SK-N-SH (cell line): ENCODE measurements at regions not wholly inside any gene's neighbourhood (a gene's known extent, or its start where the extent isn't known, plus 50 kb on each side); places are given as distances from the start of the nearest gene placed in this dataset.

Source experiments
- CTCF ChIA-PET: fragments of 300-600, 350-600 bp; formaldehyde crosslinking; extraction: SDS; loops from one replicate; lab custom pipeline; 2021; lab: Yijun Ruan, JAX
- POLR2A ChIA-PET: fragments of 350-600 bp; sonication (Branson Sonifier 250); formaldehyde crosslinking; extraction: SDS; loops from one replicate; lab custom pipeline; 2020; ENCODE audit warnings: antibody characterized with exemption, inconsistent platforms; lab: Yijun Ruan, JAX
- DNase-seq: peaks from one replicate; pipeline ENCODE4 v3.0.0; 2012
- H2AFZ ChIP-seq: fragments of 200-600 bp; sonication (generic); 2 replicates; pipeline ENCODE4 v1.8.1; 2016; ENCODE audit warnings: antibody characterized with exemption, mild to moderate bottlenecking, low read depth
- H3F3A ChIP-seq: fragments of 200-600 bp; sonication (generic); replicated peaks from 2 replicates; pipeline ENCODE3; 2016; ENCODE audit warnings: antibody characterized with exemption, mild to moderate bottlenecking; ENCODE audit not compliant: insufficient read depth
- H3K27ac ChIP-seq, 2 experiments: fragments of 200-500 bp in 1 of 2; fragments of 200-600 bp in 1 of 2; sonication (Bioruptor generic) in 1 of 2; sonication (generic), shearing (Covaris generic) in 1 of 2; 2 replicates each; pipeline versions ENCODE4 v1.5.1 to v1.6.1; 2014 to 2016; ENCODE audit warnings: low read depth in 2 of 2, inconsistent platforms in 1 of 2, low read length in 1 of 2, mild to moderate bottlenecking in 1 of 2, mixed read lengths in 1 of 2
- H3K27me3 ChIP-seq: fragments of 200-600 bp; sonication (generic), shearing (Covaris generic); 2 replicates; pipeline ENCODE4 v1.6.1; 2016; ENCODE audit warnings: mixed run types; ENCODE audit not compliant: insufficient read depth
- H3K36me3 ChIP-seq, 2 experiments: fragments of 200-500 bp in 1 of 2; fragments of 200-600 bp in 1 of 2; sonication (Bioruptor generic) in 1 of 2; sonication (generic) in 1 of 2; replicated peaks in 1 of 2; 2 replicates each; pipeline versions ENCODE3 to v1.5.1; 2014 to 2016; ENCODE audit warnings: low read length in 1 of 2, mild to moderate bottlenecking in 1 of 2; ENCODE audit not compliant: insufficient read depth in 2 of 2, control insufficient read depth in 1 of 2
- H3K4me1 ChIP-seq, 2 experiments: fragments of 200-500 bp in 1 of 2; fragments of 200-600 bp in 1 of 2; sonication (Bioruptor generic) in 1 of 2; sonication (generic), shearing (Covaris generic) in 1 of 2; 2 replicates each; pipeline versions ENCODE4 v1.5.1 to v1.6.1; 2014 to 2016; ENCODE audit warnings: low read depth in 1 of 2, low read length in 1 of 2, mixed run types in 1 of 2; ENCODE audit not compliant: insufficient read depth in 2 of 2, control insufficient read depth in 1 of 2
- H3K4me2 ChIP-seq: fragments of 200-600 bp; sonication (generic), shearing (Covaris generic); 2 replicates; pipeline ENCODE4 v1.6.1; 2017; ENCODE audit warnings: mixed run types
- H3K4me3 ChIP-seq, 2 experiments: fragments of 200-500 bp in 1 of 2; fragments of 200-600 bp in 1 of 2; sonication (Bioruptor generic) in 1 of 2; sonication (generic), shearing (Covaris generic) in 1 of 2; 2 replicates each; pipeline versions ENCODE4 v1.5.1 to v1.8.1; 2014 to 2016; ENCODE audit warnings: low read depth in 2 of 2, inconsistent platforms in 1 of 2, low read length in 1 of 2, mild to moderate bottlenecking in 1 of 2, mixed read lengths in 1 of 2, moderate library complexity in 1 of 2
- H3K79me2 ChIP-seq: fragments of 200-600 bp; sonication (generic); 2 replicates; pipeline ENCODE4 v1.8.1; 2017; ENCODE audit warnings: mild to moderate bottlenecking; ENCODE audit not compliant: insufficient read depth
- H3K9ac ChIP-seq: fragments of 200-600 bp; sonication (generic); 2 replicates; pipeline ENCODE4 v1.6.1; 2017; ENCODE audit warnings: mixed run types
- H3K9me2 ChIP-seq: fragments of 200-600 bp; sonication (generic); 2 replicates; pipeline ENCODE4 v1.6.1; 2017; ENCODE audit warnings: mixed run types
- H3K9me3 ChIP-seq: fragments of 200-600 bp; sonication (generic); 2 replicates; pipeline ENCODE4 v1.6.1; 2017; ENCODE audit warnings: mixed run types, mild to moderate bottlenecking, moderate library complexity
- H4K20me1 ChIP-seq: fragments of 200-600 bp; sonication (generic); 2 replicates; pipeline ENCODE4 v1.6.1; 2017; ENCODE audit warnings: mild to moderate bottlenecking, mixed run types; ENCODE audit not compliant: insufficient read depth
- EP300 ChIP-seq, 2 experiments: IDR thresholded peaks; 2 replicates each; pipeline versions ENCODE4 v1.4.0 to v1.6.1; 2012; ENCODE audit warnings: borderline replicate concordance in 1 of 2, low read depth in 1 of 2, low read length in 1 of 2
- FOSL2 ChIP-seq: IDR thresholded peaks from 2 replicates; pipeline ENCODE4 v1.4.0; 2012; ENCODE audit warnings: low read depth, mild to moderate bottlenecking, moderate library complexity, borderline replicate concordance
- FOXM1 ChIP-seq: IDR thresholded peaks from 2 replicates; pipeline ENCODE4 v1.4.0; 2012; ENCODE audit warnings: low read depth, mild to moderate bottlenecking
- GABPA ChIP-seq: IDR thresholded peaks from 2 replicates; pipeline ENCODE4 v1.4.0; 2012; ENCODE audit warnings: low read depth, mild to moderate bottlenecking
- GATA2 ChIP-seq: sonication (generic); formaldehyde crosslinking; IDR thresholded peaks from 2 replicates; pipeline ENCODE4 v1.5.0; 2020; ENCODE audit warnings: mild to moderate bottlenecking, missing genetic modification reagents
- MEF2A ChIP-seq: IDR thresholded peaks from 2 replicates; pipeline ENCODE4 v1.4.0; 2012; ENCODE audit warnings: low read depth, borderline replicate concordance
- NFIC ChIP-seq: IDR thresholded peaks from 2 replicates; pipeline ENCODE4 v1.4.0; 2012; ENCODE audit warnings: borderline replicate concordance
- POLR2AphosphoS5 ChIP-seq: IDR thresholded peaks from 2 replicates; pipeline ENCODE4 v1.6.1; 2012; ENCODE audit warnings: low read depth, low read length
- RAD21 ChIP-seq: IDR thresholded peaks from 2 replicates; pipeline ENCODE4 v1.6.1; 2012; ENCODE audit warnings: mild to moderate bottlenecking, low read length
- RXRA ChIP-seq: IDR thresholded peaks from 2 replicates; pipeline ENCODE4 v1.4.0; 2012; ENCODE audit warnings: low read depth, mild to moderate bottlenecking, borderline replicate concordance
- SIN3A ChIP-seq: IDR thresholded peaks from 2 replicates; pipeline ENCODE4 v1.6.1; 2012; ENCODE audit warnings: low read depth, mild to moderate bottlenecking, low read length, moderate library complexity, borderline replicate concordance
- SMC3 ChIP-seq: IDR thresholded peaks from 2 replicates; pipeline ENCODE4 v1.6.1; 2012; ENCODE audit warnings: low read depth, low read length, improper control_type of control experiment
- TCF12 ChIP-seq: IDR thresholded peaks from 2 replicates; pipeline ENCODE4 v1.4.0; 2012
- TEAD4 ChIP-seq: IDR thresholded peaks from 2 replicates; pipeline ENCODE4 v1.4.0; 2012; ENCODE audit warnings: mild to moderate bottlenecking, borderline replicate concordance; ENCODE audit not compliant: insufficient read depth
- YY1 ChIP-seq: IDR thresholded peaks from 2 replicates; pipeline ENCODE4 v1.4.0; 2012; ENCODE audit warnings: low read depth, mild to moderate bottlenecking
- WGBS: methylation state at CpG from one replicate; pipeline ENCODE4 v1.1.6; 2017; ENCODE audit warnings: low lambda C conversion rate; 5-methylcytosine and 5-hydroxymethylcytosine counted together
- TF ChIP-seq, protein P1 (sequence below): IDR thresholded peaks from 2 replicates; pipeline ENCODE4 v1.4.0; 2012; ENCODE audit warnings: low read depth, borderline replicate concordance
- TF ChIP-seq, protein P2 (sequence below): IDR thresholded peaks from 2 replicates; pipeline ENCODE4 v1.4.0; 2012; ENCODE audit warnings: low read depth, borderline replicate concordance
- TF ChIP-seq, protein P3 (sequence below): IDR thresholded peaks from 2 replicates; pipeline ENCODE4; 2012
- TF ChIP-seq, protein P4 (sequence below): IDR thresholded peaks from 2 replicates; pipeline ENCODE4 v1.6.1; 2012; ENCODE audit warnings: mild to moderate bottlenecking, low read depth, low read length, moderate library complexity
- TF ChIP-seq, protein P5 (sequence below): IDR thresholded peaks from 2 replicates; pipeline ENCODE4 v1.4.0; 2012; ENCODE audit warnings: low read depth

DNA sequence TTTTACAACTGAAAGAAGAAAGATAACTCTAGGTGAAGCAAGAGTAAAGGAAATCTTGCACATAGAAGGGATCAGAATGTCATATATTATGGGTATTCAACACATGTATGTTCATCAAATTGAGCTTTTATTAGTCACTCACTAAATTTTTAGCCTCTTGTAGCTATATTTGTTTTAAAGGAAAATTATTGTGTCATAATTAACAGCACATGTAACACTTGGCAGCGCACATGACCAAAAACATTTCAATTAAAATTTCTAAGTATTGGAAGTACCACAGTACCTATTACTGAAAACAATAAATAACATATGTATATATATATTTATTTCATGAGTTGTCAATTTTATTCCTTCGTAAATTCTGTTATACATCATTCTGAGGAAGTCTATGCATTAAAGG, 2800.4 kb downstream of the PCDH9 start:
- Histone ChIP-seq H3K79me2 (no peaks in the 10 kb centered on the region), H3K27me3 (no peaks in the 10 kb centered on the region), H3K9me3 (no peaks in the 10 kb centered on the region), H3K9ac (no peak overlapping the region), H3K4me3 (no peak overlapping the region), H3K4me1 (no peaks in the 10 kb centered on the region), H2AFZ (no peak overlapping the region), H4K20me1 (no peaks in the 10 kb centered on the region), H3K4me2 (no peak overlapping the region), H3K27ac (no peak overlapping the region), H3K9me2 (no peaks in the 10 kb centered on the region; the same call in 1 of the 2 replicates), H3F3A (no peaks in the 10 kb centered on the region), H3K36me3 (no peaks in the 10 kb centered on the region)
- no peak for DNase-seq
- ChIA-PET POLR2A (no interaction called here), CTCF (interaction anchor here (0.8 kb wide), 1 partner anchor 33 kb away, joined by 3 read pairs; no protein-coding TSS in a partner anchor)
- TF ChIP-seq RAD21, result no peak
- TF ChIP-seq, protein P1, sequence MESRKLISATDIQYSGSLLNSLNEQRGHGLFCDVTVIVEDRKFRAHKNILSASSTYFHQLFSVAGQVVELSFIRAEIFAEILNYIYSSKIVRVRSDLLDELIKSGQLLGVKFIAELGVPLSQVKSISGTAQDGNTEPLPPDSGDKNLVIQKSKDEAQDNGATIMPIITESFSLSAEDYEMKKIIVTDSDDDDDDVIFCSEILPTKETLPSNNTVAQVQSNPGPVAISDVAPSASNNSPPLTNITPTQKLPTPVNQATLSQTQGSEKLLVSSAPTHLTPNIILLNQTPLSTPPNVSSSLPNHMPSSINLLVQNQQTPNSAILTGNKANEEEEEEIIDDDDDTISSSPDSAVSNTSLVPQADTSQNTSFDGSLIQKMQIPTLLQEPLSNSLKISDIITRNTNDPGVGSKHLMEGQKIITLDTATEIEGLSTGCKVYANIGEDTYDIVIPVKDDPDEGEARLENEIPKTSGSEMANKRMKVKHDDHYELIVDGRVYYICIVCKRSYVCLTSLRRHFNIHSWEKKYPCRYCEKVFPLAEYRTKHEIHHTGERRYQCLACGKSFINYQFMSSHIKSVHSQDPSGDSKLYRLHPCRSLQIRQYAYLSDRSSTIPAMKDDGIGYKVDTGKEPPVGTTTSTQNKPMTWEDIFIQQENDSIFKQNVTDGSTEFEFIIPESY, result no peak
- no peak for TF ChIP-seq TEAD4
- no peak for TF ChIP-seq FOXM1
- TF ChIP-seq SIN3A, result no peak
- no peak for TF ChIP-seq GATA2
- TF ChIP-seq EP300 (IDR thresholded peaks at IDR 0.05; ENCODE audit: borderline replicate concordance in 1 of 2, low read depth in 1 of 2, low read length in 1 of 2), result no peak
- TF ChIP-seq, protein P2, sequence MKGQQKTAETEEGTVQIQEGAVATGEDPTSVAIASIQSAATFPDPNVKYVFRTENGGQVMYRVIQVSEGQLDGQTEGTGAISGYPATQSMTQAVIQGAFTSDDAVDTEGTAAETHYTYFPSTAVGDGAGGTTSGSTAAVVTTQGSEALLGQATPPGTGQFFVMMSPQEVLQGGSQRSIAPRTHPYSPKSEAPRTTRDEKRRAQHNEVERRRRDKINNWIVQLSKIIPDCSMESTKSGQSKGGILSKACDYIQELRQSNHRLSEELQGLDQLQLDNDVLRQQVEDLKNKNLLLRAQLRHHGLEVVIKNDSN, result no peak
- TF ChIP-seq POLR2AphosphoS5, result no peak
- no peak for TF ChIP-seq TCF12
- no peak for TF ChIP-seq YY1
- TF ChIP-seq SMC3, result no peak
- no peak for TF ChIP-seq MEF2A
- TF ChIP-seq, protein P3, sequence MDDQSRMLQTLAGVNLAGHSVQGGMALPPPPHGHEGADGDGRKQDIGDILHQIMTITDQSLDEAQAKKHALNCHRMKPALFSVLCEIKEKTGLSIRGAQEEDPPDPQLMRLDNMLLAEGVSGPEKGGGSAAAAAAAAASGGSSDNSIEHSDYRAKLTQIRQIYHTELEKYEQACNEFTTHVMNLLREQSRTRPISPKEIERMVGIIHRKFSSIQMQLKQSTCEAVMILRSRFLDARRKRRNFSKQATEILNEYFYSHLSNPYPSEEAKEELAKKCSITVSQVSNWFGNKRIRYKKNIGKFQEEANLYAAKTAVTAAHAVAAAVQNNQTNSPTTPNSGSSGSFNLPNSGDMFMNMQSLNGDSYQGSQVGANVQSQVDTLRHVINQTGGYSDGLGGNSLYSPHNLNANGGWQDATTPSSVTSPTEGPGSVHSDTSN, result no peak
- TF ChIP-seq RXRA, result no peak
- WGBS, result 81% methylated on average over 2 of the region's 2 CpGs

DNA sequence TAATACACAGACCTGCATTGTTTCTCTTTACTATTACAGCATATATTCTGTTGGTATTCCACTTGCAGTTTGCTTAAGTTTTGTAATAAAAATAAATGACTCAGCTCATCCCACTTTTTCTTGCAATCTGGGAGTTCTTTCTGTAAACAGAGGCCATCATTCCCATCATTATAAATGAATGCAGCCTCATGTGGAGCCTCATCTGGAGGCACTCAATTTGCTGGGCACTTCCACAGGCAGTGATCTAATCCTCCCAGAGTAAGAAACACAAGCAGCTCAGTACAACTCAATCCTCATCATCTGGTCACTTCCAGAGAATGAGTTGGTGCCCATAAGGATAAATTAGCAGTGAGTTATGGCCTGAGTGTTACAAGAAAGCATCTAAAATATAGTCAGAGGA, 2801.9 kb downstream of the PCDH9 start:
- Histone ChIP-seq H3K4me3 (no peak overlapping the region), H3K27me3 (no peaks in the 10 kb centered on the region), H4K20me1 (no peaks in the 10 kb centered on the region), H3K36me3 (no peaks in the 10 kb centered on the region), H3K27ac (no peak overlapping the region), H3K9me3 (no peaks in the 10 kb centered on the region), H3K79me2 (no peaks in the 10 kb centered on the region), H3F3A (no peaks in the 10 kb centered on the region), H3K4me1 (no peaks in the 10 kb centered on the region), H3K4me2 (no peak overlapping the region), H3K9me2 (no peaks in the 10 kb centered on the region; the same call in 1 of the 2 replicates), H2AFZ (no peak overlapping the region), H3K9ac (no peak overlapping the region)
- no peak for DNase-seq
- CTCF ChIA-PET, result no interaction called here
- POLR2A ChIA-PET, result no interaction called here
- TF ChIP-seq, protein P4, sequence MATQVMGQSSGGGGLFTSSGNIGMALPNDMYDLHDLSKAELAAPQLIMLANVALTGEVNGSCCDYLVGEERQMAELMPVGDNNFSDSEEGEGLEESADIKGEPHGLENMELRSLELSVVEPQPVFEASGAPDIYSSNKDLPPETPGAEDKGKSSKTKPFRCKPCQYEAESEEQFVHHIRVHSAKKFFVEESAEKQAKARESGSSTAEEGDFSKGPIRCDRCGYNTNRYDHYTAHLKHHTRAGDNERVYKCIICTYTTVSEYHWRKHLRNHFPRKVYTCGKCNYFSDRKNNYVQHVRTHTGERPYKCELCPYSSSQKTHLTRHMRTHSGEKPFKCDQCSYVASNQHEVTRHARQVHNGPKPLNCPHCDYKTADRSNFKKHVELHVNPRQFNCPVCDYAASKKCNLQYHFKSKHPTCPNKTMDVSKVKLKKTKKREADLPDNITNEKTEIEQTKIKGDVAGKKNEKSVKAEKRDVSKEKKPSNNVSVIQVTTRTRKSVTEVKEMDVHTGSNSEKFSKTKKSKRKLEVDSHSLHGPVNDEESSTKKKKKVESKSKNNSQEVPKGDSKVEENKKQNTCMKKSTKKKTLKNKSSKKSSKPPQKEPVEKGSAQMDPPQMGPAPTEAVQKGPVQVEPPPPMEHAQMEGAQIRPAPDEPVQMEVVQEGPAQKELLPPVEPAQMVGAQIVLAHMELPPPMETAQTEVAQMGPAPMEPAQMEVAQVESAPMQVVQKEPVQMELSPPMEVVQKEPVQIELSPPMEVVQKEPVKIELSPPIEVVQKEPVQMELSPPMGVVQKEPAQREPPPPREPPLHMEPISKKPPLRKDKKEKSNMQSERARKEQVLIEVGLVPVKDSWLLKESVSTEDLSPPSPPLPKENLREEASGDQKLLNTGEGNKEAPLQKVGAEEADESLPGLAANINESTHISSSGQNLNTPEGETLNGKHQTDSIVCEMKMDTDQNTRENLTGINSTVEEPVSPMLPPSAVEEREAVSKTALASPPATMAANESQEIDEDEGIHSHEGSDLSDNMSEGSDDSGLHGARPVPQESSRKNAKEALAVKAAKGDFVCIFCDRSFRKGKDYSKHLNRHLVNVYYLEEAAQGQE, result no peak
- no peak for TF ChIP-seq MEF2A
- TF ChIP-seq EP300 (IDR thresholded peaks at IDR 0.05; ENCODE audit: borderline replicate concordance in 1 of 2, low read depth in 1 of 2, low read length in 1 of 2), result no peak
- no peak for TF ChIP-seq FOSL2
- TF ChIP-seq, protein P5, sequence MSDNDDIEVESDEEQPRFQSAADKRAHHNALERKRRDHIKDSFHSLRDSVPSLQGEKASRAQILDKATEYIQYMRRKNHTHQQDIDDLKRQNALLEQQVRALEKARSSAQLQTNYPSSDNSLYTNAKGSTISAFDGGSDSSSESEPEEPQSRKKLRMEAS, result no peak
- no peak for TF ChIP-seq NFIC
- TF ChIP-seq SMC3, result no peak
- TF ChIP-seq GABPA, result no peak
- TF ChIP-seq, protein P1, result no peak
